GM18873 (cell line): ENCODE measurements at regions not wholly inside any gene's neighbourhood (a gene's known extent, or its start where the extent isn't known, plus 50 kb on each side); places are given as distances from the start of the nearest gene placed in this dataset.

Experiments
- ATAC-seq: cut with Tn5 transposase; IDR thresholded peaks from one replicate; pipeline ENCODE4 v1.9.1; 2021; ENCODE audit warnings: mild to moderate bottlenecking, moderate library complexity, moderate number of reproducible peaks; ENCODE audit not compliant: unreplicated experiment, low FRiP score

GRCh38 chr13:103833294-103833852 is 767.2 kb upstream of the SLC10A2 start:
- no peak for ATAC-seq

DNA sequence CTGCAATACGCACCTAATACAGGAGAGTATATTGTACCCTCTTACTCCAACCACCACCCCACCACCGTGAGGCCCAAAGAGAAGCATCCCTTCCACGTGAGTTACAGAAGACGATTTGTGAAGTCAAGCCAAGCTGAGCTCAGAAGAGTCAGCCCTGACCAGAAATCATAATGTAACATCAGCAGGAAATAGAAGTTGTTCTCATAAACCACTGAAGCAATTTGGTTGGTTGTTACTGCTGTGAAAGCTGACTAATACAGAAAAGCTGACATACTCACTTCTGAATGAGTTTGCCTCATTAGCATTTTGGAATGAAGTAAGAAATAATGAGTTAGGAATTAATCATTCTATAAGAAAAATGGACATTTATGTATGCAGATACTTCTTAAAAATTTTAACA is 749.4 kb upstream of the SLC10A2 start:
- ATAC-seq = no peak

DNA sequence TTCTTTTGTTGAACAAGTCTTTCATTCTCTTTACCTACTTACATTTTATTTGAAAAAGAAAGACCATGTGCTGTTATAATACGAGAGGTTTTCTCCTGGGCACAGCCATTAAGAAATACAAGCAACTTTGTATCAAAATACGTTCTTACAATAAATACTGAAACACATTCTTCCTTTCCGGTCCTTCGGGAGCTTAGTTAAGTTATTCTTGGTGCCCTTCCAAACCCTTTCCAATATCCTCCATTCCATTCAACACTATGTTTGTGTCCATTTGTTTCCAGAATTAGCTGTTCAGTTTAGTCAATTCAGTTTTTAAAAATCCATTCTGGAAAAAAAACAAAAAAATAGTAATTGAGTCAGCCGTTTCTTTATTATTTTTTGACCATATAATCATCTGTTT is 746.8 kb upstream of the SLC10A2 start:
- ATAC-seq = no peak

DNA sequence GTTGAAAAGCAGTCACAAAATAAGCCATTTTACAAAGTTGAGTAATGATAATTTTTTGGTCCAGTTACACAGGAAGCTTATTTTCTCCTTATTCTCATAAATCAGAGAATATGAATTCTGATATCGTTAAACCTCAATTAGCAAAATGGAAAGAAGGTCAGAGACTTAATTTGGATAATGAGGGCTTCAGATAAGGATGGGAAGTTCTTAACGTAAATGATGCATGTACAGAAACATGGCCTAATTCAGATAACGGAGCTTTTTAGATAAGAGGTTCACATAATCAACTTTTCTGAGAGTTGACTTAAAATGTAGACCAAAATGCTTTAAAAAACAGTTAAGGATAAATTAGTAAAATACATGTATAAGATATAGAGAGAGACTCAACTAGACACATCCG is 746.3 kb upstream of the SLC10A2 start:
- no peak for ATAC-seq

- no peak for ATAC-seq
Observed at GRCh38 chr13:103810026-103810425, 743.8 kb upstream of the SLC10A2 start.

DNA sequence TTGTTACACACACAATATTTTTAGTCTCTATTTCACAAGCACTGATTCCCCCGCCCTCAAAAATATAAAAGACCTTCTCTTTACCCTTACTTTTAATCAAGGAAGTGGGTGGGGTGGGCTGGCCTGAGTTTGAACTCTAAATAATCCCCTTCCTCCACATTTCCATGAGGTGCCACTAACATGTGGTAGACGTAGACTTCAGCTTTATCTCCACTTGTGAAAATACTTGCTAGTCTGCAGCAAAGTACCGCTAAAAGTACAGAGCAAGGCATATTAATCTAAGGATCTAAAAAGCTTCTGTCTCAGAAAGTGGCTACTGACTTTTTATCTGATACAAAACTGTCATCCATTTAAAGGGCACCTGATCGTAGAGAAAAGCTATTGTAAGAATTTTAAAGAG is 739.6 kb upstream of the SLC10A2 start:
- ATAC-seq = no peak

- ATAC-seq = no peak
Observed at GRCh38 chr13:103803349-103803748, 737.1 kb upstream of the SLC10A2 start.

DNA sequence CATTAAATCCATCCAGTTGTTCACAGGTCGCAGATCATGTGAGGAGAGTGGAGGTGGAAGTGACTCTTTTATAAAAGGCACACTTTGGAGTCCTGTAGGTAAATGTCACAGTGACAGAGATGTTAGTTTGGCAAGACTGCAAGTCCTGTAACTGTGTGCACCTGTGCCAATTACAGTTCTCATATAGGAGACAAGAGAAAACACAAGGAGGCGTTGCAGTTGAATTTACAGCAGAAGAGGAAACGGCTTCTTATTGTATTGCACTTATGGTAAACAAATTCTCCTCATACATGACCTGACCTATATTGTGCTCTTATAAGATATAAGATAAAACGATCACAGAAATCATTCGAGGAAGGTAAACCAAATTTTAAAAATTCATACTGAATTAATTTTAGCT is 732.8 kb upstream of the SLC10A2 start:
- ATAC-seq = no peak

GRCh38 chr13:103795892-103796478 is 729.8 kb upstream of the SLC10A2 start:
- no peak for ATAC-seq

- ATAC-seq = no peak
Observed at GRCh38 chr13:103794526-103794925, 728.3 kb upstream of the SLC10A2 start.

DNA sequence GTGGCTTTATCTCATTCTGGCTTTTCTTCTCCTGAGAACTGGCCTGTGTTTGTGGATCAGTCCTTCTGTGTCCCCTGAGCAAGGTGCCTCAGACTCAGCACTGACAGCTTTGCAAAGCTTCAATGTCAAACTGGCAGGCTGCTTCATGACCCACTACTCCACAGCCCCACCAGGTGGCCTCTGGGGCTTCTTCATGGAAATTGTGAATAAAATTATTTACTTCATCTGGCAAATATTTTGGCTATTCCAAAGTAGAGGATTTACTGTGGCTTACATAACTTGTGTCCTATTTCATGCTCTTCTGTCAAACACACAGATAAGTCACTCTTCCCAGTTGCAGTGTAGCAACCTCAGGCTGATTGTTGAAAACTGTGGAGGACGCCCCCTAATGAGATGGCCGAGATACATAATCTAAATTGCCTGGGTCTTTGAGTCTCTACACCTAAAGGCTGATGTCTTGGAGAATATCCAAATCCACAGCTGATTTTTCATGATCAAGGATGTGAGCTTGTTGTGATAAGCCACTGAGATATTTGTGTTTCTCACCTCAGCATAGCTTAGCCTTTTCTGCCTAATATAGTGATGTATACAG is 721.9 kb upstream of the SLC10A2 start:
- ATAC-seq = no peak

GRCh38 chr13:103772576-103772975 is 706.4 kb upstream of the SLC10A2 start:
- ATAC-seq = no peak

GRCh38 chr13:103762523-103762922 is 696.3 kb upstream of the SLC10A2 start:
- ATAC-seq = no peak

GRCh38 chr13:103759361-103759760 is 693.1 kb upstream of the SLC10A2 start:
- no peak for ATAC-seq

DNA sequence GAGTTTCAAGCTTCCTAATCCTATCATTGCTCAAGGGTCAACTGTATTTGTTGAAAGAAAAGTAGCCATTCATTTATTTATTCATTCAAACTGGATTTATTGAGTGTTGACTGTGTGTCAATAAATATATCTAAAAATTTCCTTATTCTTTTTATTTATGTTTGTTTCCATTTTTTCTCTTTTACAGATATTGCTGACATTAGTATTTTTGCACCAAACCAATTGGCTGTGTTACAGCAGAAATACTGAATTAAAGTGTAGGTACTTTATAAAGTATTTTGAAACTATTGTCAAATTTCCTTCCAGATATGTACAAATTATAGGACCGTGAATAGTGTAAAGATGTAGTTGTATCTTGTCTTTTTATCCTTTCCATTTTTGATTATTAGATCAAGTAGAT is 692.0 kb upstream of the SLC10A2 start:
- ATAC-seq = no peak

DNA sequence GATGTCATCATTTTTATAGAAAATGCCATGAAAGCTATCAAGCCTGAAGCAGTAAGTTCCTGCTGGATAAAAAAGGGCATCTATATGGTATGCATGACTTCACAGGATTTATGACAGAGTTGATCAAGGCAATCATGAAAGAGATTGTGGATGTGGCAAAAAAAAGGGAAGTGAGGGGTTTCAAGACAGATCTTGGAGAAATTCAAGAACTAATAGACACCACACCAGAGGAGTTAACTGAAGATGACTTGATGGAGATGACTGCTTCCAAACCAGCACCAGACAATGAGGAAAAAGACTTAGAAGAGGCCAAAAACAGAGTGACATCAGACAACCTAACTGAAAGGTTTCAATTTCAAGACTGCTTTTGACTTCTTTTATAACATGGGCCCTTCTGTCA is 691.1 kb upstream of the SLC10A2 start:
- ATAC-seq = no peak

GRCh38 chr13:103754783-103755182 is 688.6 kb upstream of the SLC10A2 start:
- no peak for ATAC-seq

- no peak for ATAC-seq
Observed at GRCh38 chr13:103734837-103735236, 668.6 kb upstream of the SLC10A2 start.

GRCh38 chr13:103731959-103732358 is 665.7 kb upstream of the SLC10A2 start:
- no peak for ATAC-seq

- no peak for ATAC-seq
Observed at GRCh38 chr13:103730407-103730806, 664.2 kb upstream of the SLC10A2 start.

GRCh38 chr13:103726808-103727207 is 660.6 kb upstream of the SLC10A2 start:
- no peak for ATAC-seq

- no peak for ATAC-seq
Observed at GRCh38 chr13:103716718-103717117, 650.5 kb upstream of the SLC10A2 start.
